ENCODE measurements at regions not wholly inside any gene's neighbourhood (a gene's known extent, or its start where the extent isn't known, plus 50 kb on each side); places are given as distances from the start of the nearest gene placed in this dataset.

DNA sequence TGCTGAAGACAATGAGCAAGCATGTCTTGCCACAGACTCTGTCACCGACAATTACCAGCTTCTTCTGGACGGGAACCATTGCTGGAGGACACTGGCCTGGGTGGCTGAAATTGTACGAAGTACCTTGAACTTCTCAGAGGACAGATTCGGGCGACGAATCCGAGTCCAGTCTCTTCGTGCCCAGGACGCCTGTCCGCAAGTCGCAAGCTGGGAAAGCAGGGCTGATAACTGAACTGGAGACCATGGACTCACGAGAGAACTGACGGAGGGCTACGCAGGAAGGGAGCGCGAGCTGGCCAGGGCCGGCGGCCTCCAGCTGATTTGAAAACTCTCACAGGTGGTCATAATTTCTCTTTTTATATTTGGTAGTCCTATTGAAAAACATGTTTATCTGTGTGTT, 1229.5 kb upstream of the MAP3K7 start:
- H3K4me1 ChIP-seq (ENCODE audit: control insufficient read depth in 3 of 3, insufficient read depth in 2 of 3, low read depth in 1 of 3, low read length in 2 of 3) = no peaks in the 10 kb centered on the region
- no peaks in the 10 kb centered on the region for H3K36me3 ChIP-seq (ENCODE audit: control insufficient read depth in 3 of 3, insufficient read depth in 2 of 3, low read depth in 1 of 3, low read length in 3 of 3)
- FAIRE-seq = no peak
- DNase-seq = no peak
- H3K4me3 ChIP-seq (ENCODE audit: low read depth in 1 of 3, low read length in 3 of 3) = no peak overlapping the region
- no peak overlapping the region for H3K27ac ChIP-seq (ENCODE audit: low read depth in 1 of 3, low read length in 2 of 3)
- H3K27me3 ChIP-seq (ENCODE audit: control insufficient read depth in 3 of 3, insufficient read depth in 3 of 3, low read length in 3 of 3) = no peaks in the 10 kb centered on the region
- no peaks in the 10 kb centered on the region for H3K9me3 ChIP-seq (ENCODE audit: control insufficient read depth in 2 of 2, insufficient read depth in 1 of 2, low read depth in 1 of 2, low read length in 1 of 2)
- 95 to 96% (median 96%) methylated on average over 18 of the region's 18 CpGs for WGBS, 3 donors

DNA sequence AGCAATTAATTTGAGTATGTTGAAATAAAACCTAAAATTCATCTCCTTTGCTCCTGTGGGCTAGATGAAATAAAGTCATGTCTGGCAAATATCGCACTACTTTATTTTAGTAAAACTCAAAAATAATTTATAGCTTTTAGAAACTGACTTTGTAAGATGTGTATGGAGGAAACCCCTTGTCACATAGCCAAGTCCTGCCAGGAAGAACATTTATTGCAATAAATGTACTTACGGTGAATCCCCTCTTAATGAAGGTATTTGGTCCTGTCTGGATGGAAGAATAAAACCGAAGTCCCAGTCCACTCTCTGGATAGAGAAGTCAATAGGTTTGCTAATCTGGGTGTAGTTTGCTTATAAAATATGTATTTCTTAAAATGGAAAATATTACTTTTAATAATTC, 1226.8 kb upstream of the MAP3K7 start:
- Histone ChIP-seq H3K27ac (ENCODE audit: low read depth in 1 of 3, low read length in 2 of 3) (no peak overlapping the region), H3K27me3 (ENCODE audit: control insufficient read depth in 3 of 3, insufficient read depth in 3 of 3, low read length in 3 of 3) (no peaks in the 10 kb centered on the region), H3K4me3 (ENCODE audit: low read depth in 1 of 3, low read length in 3 of 3) (no peak overlapping the region), H3K36me3 (ENCODE audit: control insufficient read depth in 3 of 3, insufficient read depth in 2 of 3, low read depth in 1 of 3, low read length in 3 of 3) (no peaks in the 10 kb centered on the region), H3K9me3 (ENCODE audit: control insufficient read depth in 2 of 2, insufficient read depth in 1 of 2, low read depth in 1 of 2, low read length in 1 of 2) (no peaks in the 10 kb centered on the region), H3K4me1 (ENCODE audit: control insufficient read depth in 3 of 3, insufficient read depth in 2 of 3, low read depth in 1 of 3, low read length in 2 of 3) (no peaks in the 10 kb centered on the region)
- WGBS, 3 donors = 75 to 90% (median 77%) methylated on average over 3 of the region's 3 CpGs
- FAIRE-seq (no peak), DNase-seq (no peak)

GRCh38 chr6:91812596-91813274, 1225.9 kb upstream of the MAP3K7 start:
- H3K27ac ChIP-seq (ENCODE audit: low read depth in 1 of 3, low read length in 2 of 3) = no peak overlapping the region
- H3K4me3 ChIP-seq (ENCODE audit: low read depth in 1 of 3, low read length in 3 of 3) = no peak overlapping the region
- H3K4me1 ChIP-seq (ENCODE audit: control insufficient read depth in 3 of 3, insufficient read depth in 2 of 3, low read depth in 1 of 3, low read length in 2 of 3) = no peaks in the 10 kb centered on the region
- WGBS, 3 donors = 0 to 8% (median 0%) methylated on average over 1 of the region's 1 CpG
- DNase-seq (peak; percentile 21 to 66), FAIRE-seq (no peak)
- H3K27me3 ChIP-seq (ENCODE audit: control insufficient read depth in 3 of 3, insufficient read depth in 3 of 3, low read length in 3 of 3) = no peaks in the 10 kb centered on the region
- H3K36me3 ChIP-seq (ENCODE audit: control insufficient read depth in 3 of 3, insufficient read depth in 2 of 3, low read depth in 1 of 3, low read length in 3 of 3) = no peaks in the 10 kb centered on the region
- no peaks in the 10 kb centered on the region for H3K9me3 ChIP-seq (ENCODE audit: control insufficient read depth in 2 of 2, insufficient read depth in 1 of 2, low read depth in 1 of 2, low read length in 1 of 2)

GRCh38 chr6:91804981-91805380, 1218.1 kb upstream of the MAP3K7 start:
- H3K27me3 ChIP-seq (ENCODE audit: control insufficient read depth in 3 of 3, insufficient read depth in 3 of 3, low read length in 3 of 3) = no peaks in the 10 kb centered on the region
- DNase-seq (no peak), FAIRE-seq (no peak)
- no peak overlapping the region for H3K27ac ChIP-seq (ENCODE audit: low read depth in 1 of 3, low read length in 2 of 3)
- no peaks in the 10 kb centered on the region for H3K9me3 ChIP-seq (ENCODE audit: control insufficient read depth in 2 of 2, insufficient read depth in 1 of 2, low read depth in 1 of 2, low read length in 1 of 2)
- H3K4me1 ChIP-seq (ENCODE audit: control insufficient read depth in 3 of 3, insufficient read depth in 2 of 3, low read depth in 1 of 3, low read length in 2 of 3) = no peaks in the 10 kb centered on the region
- 44 to 77% (median 45%) methylated on average over 3 of the region's 3 CpGs for WGBS, 3 donors
- H3K4me3 ChIP-seq (ENCODE audit: low read depth in 1 of 3, low read length in 3 of 3) = no peak overlapping the region
- no peaks in the 10 kb centered on the region for H3K36me3 ChIP-seq (ENCODE audit: control insufficient read depth in 3 of 3, insufficient read depth in 2 of 3, low read depth in 1 of 3, low read length in 3 of 3)

DNA sequence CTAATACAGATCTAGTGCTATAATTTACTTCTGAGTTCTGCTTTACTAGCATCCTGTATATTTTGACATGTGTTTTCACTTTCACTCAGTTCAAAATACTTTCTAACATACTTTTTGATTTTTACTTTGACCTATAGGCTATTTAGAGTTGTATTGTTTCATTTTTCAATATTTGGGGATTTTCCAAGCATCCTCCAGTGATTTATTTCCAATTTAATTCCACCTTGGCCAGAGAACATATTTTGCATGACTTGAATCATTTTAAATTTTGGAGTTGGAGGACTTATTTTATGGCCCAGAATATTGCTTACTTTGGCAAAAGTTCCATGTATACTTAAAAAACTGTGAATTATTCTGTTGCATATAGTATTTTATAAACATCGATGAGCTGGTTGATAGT, 1215.6 kb upstream of the MAP3K7 start:
- Histone ChIP-seq H3K36me3 (ENCODE audit: control insufficient read depth in 3 of 3, insufficient read depth in 2 of 3, low read depth in 1 of 3, low read length in 3 of 3) (no peaks in the 10 kb centered on the region), H3K27me3 (ENCODE audit: control insufficient read depth in 3 of 3, insufficient read depth in 3 of 3, low read length in 3 of 3) (no peaks in the 10 kb centered on the region), H3K9me3 (ENCODE audit: control insufficient read depth in 2 of 2, insufficient read depth in 1 of 2, low read depth in 1 of 2, low read length in 1 of 2) (no peaks in the 10 kb centered on the region), H3K4me3 (ENCODE audit: low read depth in 1 of 3, low read length in 3 of 3) (no peak overlapping the region), H3K4me1 (ENCODE audit: control insufficient read depth in 3 of 3, insufficient read depth in 2 of 3, low read depth in 1 of 3, low read length in 2 of 3) (no peaks in the 10 kb centered on the region), H3K27ac (ENCODE audit: low read depth in 1 of 3, low read length in 2 of 3) (no peak overlapping the region)
- WGBS, 3 donors = 86 to 100% (median 97%) methylated on average over 1 of the region's 1 CpG
- DNase-seq = no peak
- FAIRE-seq = no peak

DNA sequence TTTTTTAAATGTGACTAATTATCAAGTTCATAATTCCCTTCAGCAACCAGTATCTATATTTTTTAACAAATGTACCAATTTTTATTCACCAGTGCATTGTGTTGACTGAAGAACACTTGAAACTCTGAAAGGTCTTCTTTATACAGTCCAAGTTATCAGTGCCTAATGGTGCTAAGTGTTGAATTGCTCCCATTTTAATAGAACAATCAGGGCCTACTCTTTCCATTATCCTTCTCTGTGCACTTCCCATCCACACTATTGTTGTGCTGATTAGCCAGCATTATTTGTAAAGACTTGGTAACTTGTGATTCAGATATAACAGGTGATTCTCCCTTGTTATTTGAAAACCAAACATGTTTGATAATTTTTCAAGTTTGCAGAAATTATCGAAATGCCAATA, 1209.7 kb upstream of the MAP3K7 start:
- Histone ChIP-seq H3K27ac (ENCODE audit: low read depth in 1 of 3, low read length in 2 of 3) (no peak overlapping the region), H3K36me3 (ENCODE audit: control insufficient read depth in 3 of 3, insufficient read depth in 2 of 3, low read depth in 1 of 3, low read length in 3 of 3) (no peaks in the 10 kb centered on the region), H3K4me3 (ENCODE audit: low read depth in 1 of 3, low read length in 3 of 3) (no peak overlapping the region), H3K27me3 (ENCODE audit: control insufficient read depth in 3 of 3, insufficient read depth in 3 of 3, low read length in 3 of 3) (no peaks in the 10 kb centered on the region), H3K9me3 (ENCODE audit: control insufficient read depth in 2 of 2, insufficient read depth in 1 of 2, low read depth in 1 of 2, low read length in 1 of 2) (no peaks in the 10 kb centered on the region), H3K4me1 (ENCODE audit: control insufficient read depth in 3 of 3, insufficient read depth in 2 of 3, low read depth in 1 of 3, low read length in 2 of 3) (no peaks in the 10 kb centered on the region)
- WGBS, 3 donors = 89 to 96% (median 89%) methylated on average over 1 of the region's 1 CpG
- no peak for FAIRE-seq
- DNase-seq = no peak

- 40 to 60% (median 46%) methylated on average over 2 of the region's 2 CpGs for WGBS, 3 donors
- H3K36me3 ChIP-seq (ENCODE audit: control insufficient read depth in 3 of 3, insufficient read depth in 2 of 3, low read depth in 1 of 3, low read length in 3 of 3) = no peaks in the 10 kb centered on the region
- H3K4me3 ChIP-seq (ENCODE audit: low read depth in 1 of 3, low read length in 3 of 3) = no peak overlapping the region
- peaks cover 0 to 4% of the 10 kb centered on the region in 2 donors for H3K9me3 ChIP-seq (ENCODE audit: control insufficient read depth in 2 of 2, insufficient read depth in 1 of 2, low read depth in 1 of 2, low read length in 1 of 2)
- H3K27me3 ChIP-seq (ENCODE audit: control insufficient read depth in 3 of 3, insufficient read depth in 3 of 3, low read length in 3 of 3) = no peaks in the 10 kb centered on the region
- FAIRE-seq = no peak
- DNase-seq = no peak
- H3K27ac ChIP-seq (ENCODE audit: low read depth in 1 of 3, low read length in 2 of 3) = no peak overlapping the region
- H3K4me1 ChIP-seq (ENCODE audit: control insufficient read depth in 3 of 3, insufficient read depth in 2 of 3, low read depth in 1 of 3, low read length in 2 of 3) = no peaks in the 10 kb centered on the region
Observed at GRCh38 chr6:91788501-91788900, 1201.6 kb upstream of the MAP3K7 start.

GRCh38 chr6:91786474-91787184, 1199.8 kb upstream of the MAP3K7 start:
- DNase-seq = no peak
- H3K27me3 ChIP-seq (ENCODE audit: control insufficient read depth in 3 of 3, insufficient read depth in 3 of 3, low read length in 3 of 3) = no peaks in the 10 kb centered on the region
- no peak overlapping the region for H3K27ac ChIP-seq (ENCODE audit: low read depth in 1 of 3, low read length in 2 of 3)
- WGBS, 3 donors = 66 to 78% (median 70%) methylated on average over 11 of the region's 11 CpGs
- peaks cover 0 to 4% of the 10 kb centered on the region in 2 donors for H3K9me3 ChIP-seq (ENCODE audit: control insufficient read depth in 2 of 2, insufficient read depth in 1 of 2, low read depth in 1 of 2, low read length in 1 of 2)
- no peak overlapping the region for H3K4me3 ChIP-seq (ENCODE audit: low read depth in 1 of 3, low read length in 3 of 3)
- FAIRE-seq = no peak
- H3K4me1 ChIP-seq (ENCODE audit: control insufficient read depth in 3 of 3, insufficient read depth in 2 of 3, low read depth in 1 of 3, low read length in 2 of 3) = no peaks in the 10 kb centered on the region
- no peaks in the 10 kb centered on the region for H3K36me3 ChIP-seq (ENCODE audit: control insufficient read depth in 3 of 3, insufficient read depth in 2 of 3, low read depth in 1 of 3, low read length in 3 of 3)

- H3K4me3 ChIP-seq (ENCODE audit: low read depth in 1 of 3, low read length in 3 of 3) = no peak overlapping the region
- DNase-seq (no peak), FAIRE-seq (no peak)
- H3K27me3 ChIP-seq (ENCODE audit: control insufficient read depth in 3 of 3, insufficient read depth in 3 of 3, low read length in 3 of 3) = no peaks in the 10 kb centered on the region
- H3K36me3 ChIP-seq (ENCODE audit: control insufficient read depth in 3 of 3, insufficient read depth in 2 of 3, low read depth in 1 of 3, low read length in 3 of 3) = no peaks in the 10 kb centered on the region
- H3K27ac ChIP-seq (ENCODE audit: low read depth in 1 of 3, low read length in 2 of 3) = no peak overlapping the region
- peaks cover 0 to 4% of the 10 kb centered on the region in 2 donors for H3K9me3 ChIP-seq (ENCODE audit: control insufficient read depth in 2 of 2, insufficient read depth in 1 of 2, low read depth in 1 of 2, low read length in 1 of 2)
- no peaks in the 10 kb centered on the region for H3K4me1 ChIP-seq (ENCODE audit: control insufficient read depth in 3 of 3, insufficient read depth in 2 of 3, low read depth in 1 of 3, low read length in 2 of 3)
- WGBS, 3 donors = 70 to 78% (median 72%) methylated on average over 2 of the region's 2 CpGs
Observed at GRCh38 chr6:91782802-91783201, 1195.9 kb upstream of the MAP3K7 start.
